Activated CD8-positive, alpha-beta memory T cell treated with anti-CD3 and anti-CD28 coated beads, Interleukin-2, amount 50 U/mL, for 24 hours (primary cell): ENCODE measurements at regions not wholly inside any gene's neighbourhood (a gene's known extent, or its start where the extent isn't known, plus 50 kb on each side); places are given as distances from the start of the nearest gene placed in this dataset.
"Not testable (repeated sequence)": the region's sequence is repeated elsewhere in the genome, so short reads cannot be mapped to it uniquely, and the experiment has no call there.

Experiments used
- DNase-seq: peaks from one replicate; pipeline ENCODE4 v3.0.0-alpha.2; 2020; ENCODE audit errors: extremely low read depth

DNA sequence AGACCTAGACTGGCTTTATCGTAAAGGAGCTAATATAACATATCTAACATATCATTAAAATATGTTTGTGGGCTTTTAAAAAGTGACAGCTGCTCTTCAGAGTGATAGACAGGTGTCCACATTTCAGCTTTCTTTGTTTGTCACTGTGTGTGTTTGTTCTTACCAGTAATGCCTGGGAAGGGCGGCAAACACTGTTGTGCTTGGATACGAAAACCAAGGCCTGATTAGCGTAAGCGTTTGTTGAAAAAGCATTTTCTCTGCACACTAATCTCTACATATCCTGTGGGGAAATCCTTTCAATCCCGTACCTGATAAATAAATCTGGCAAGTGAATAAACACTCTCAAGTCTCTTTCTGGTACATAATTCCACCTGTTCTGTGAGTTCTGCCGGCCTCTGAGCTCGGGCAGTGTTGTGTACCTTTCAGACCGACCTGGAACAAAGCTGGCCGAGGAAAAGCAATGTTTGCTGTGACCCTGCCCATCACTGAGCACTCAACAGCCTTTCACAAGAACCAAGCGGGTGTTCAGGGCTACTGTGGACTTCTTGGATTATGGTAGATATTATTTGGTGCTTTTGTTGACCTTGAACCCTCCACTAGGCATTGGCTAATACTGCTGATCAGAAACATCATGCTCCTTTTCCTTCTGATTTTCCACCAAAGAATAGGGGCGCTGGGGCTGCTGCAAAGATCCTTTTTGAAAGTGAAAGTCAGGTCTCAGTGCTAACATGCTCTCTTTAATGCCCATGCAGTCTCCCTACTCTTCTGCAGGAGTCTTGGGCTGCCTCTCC is 100.4 kb downstream of the CD83 start:
- DNase-seq = no peak

GRCh38 chr6:14218519-14218800 is 100.9 kb downstream of the CD83 start:
- DNase-seq = no peak

- DNase-seq = no peak
Measured at GRCh38 chr6:14221564-14222279, 104.2 kb downstream of the CD83 start.

GRCh38 chr6:14222956-14223355 is 105.4 kb downstream of the CD83 start:
- no peak for DNase-seq

- DNase-seq = no peak
Measured at GRCh38 chr6:14224359-14225103, 107.0 kb downstream of the CD83 start.

GRCh38 chr6:14226051-14226660 is 108.6 kb downstream of the CD83 start:
- no peak for DNase-seq

DNA sequence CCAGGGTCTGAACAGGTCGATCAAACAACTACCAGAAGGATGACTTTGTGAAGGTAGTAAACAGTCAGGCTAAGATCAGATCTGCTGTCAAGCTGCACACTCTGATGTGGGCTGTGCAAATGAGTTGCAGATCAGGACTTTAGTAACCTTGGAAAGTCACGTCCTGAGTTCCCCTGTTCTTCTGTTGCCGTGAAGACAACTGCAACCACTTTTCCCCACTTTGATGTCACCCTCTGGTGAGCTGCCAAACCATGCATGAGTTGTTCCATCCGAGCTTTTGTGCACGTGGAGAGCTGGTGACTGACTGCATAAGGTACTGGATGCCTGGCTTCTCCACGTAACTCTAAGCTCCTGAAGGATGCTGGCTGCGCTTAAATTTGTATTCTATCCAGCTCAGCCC is 111.0 kb downstream of the CD83 start:
- no peak for DNase-seq

- no peak for DNase-seq
Measured at GRCh38 chr6:14231071-14231483, 113.5 kb downstream of the CD83 start.

DNA sequence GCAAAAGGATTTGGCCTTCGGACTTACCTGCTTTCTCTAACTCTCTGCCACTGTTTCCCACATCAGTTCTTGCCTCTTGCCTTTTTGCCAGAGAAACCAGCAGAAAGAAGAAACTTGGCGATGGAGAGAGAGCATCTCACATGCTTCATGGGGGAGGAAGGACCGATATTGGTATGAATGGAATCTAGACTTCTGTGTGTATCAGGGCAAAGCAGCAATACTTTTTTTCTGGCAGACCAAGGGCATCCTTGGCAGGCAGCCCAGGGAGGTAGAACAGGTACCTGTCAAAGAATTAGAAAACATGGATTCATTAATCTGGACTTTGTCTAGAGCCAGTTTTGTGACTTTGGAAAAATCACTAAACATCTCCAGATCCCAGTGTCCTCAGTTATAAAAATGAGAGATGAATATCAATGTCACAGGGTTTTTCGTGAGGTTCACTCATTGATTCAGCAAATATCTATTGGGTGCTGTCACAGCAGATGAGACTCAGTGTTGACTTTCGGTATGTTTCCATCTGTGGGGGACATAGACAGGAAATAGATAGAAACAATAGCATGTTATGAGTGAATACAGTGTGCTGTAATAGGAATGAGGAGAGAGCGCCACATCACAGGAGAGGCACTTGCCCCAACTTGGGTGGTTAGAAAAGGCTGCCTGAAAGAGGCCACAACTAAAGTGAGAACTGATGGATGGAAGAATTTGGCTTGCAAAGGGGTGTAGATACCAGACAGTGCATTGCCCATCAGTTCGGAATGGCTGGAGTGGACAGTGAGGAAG is 114.1 kb downstream of the CD83 start:
- DNase-seq = no peak

DNA sequence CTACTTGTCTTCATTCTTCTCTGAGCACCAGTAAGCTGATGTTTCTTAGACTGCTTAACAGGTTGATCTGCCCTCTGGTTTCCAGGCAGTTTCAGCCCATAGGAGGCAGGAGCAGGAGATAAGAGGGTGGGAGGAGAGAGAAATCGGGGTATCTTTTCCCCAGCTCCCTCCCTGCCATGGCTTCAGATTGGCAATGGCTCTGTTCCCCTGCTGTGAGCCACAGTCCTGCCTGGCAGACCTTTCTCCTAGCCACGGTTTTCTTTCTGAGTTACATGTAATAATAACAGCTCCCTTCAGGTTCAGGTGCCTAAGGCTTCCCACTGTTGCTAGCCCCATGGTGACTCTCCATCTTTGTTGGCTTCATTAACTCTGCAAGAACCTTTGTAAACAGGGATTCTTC is 115.3 kb downstream of the CD83 start:
- no peak for DNase-seq

DNA sequence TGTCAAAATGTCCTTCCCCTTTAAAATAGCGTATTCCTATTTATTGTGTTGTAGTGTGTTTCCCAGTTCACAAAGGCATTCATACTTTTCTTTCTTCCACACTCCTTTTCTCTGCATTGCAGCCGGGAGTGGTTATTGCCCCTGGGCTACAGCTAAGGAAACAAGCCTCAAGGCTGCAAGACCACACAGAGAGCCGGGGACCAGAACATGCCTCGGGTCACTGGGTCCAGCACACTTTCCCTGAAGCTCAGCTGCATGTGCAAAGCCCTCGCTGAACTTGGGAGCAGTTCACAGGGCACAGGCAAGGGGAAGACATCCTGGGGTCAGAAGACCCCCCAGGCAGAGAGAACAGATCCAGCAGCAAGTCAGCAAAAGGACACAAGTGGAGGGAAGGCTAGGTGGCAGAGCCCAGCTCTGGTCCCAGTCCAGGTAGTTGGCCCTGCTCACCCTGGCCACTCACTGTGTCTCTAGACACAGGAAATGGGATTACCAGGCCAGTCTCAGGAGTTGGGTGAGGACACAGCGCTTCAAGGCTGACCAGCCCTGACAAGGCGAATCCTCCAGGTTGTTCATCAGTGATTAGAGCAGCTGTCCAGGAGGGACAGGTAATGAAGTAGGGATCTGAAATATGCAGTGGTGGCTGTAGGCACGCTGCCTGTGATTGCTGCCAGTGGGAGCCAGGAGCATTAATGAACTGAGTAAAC is 118.2 kb downstream of the CD83 start:
- no peak for DNase-seq

DNA sequence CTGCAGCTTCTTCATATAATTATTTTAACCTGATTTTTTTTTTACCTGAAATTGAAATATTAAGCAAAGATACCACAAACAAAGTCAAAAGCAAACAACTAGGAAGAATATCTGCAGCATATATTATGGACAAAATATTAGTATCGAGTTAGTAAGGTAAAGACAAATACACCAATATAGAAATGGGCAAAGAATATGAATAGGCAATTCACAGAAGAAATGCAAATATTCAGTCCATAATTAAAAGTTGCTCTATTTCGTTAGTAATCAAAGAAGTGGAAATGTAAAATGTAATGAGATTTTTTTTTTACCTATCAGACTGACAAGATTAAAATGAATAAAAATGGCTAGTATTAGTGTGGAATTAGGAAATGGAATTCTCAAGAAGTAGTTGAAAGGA is 121.5 kb downstream of the CD83 start:
- DNase-seq = no peak

GRCh38 chr6:14240411-14241166 is 123.0 kb downstream of the CD83 start:
- no peak for DNase-seq

DNA sequence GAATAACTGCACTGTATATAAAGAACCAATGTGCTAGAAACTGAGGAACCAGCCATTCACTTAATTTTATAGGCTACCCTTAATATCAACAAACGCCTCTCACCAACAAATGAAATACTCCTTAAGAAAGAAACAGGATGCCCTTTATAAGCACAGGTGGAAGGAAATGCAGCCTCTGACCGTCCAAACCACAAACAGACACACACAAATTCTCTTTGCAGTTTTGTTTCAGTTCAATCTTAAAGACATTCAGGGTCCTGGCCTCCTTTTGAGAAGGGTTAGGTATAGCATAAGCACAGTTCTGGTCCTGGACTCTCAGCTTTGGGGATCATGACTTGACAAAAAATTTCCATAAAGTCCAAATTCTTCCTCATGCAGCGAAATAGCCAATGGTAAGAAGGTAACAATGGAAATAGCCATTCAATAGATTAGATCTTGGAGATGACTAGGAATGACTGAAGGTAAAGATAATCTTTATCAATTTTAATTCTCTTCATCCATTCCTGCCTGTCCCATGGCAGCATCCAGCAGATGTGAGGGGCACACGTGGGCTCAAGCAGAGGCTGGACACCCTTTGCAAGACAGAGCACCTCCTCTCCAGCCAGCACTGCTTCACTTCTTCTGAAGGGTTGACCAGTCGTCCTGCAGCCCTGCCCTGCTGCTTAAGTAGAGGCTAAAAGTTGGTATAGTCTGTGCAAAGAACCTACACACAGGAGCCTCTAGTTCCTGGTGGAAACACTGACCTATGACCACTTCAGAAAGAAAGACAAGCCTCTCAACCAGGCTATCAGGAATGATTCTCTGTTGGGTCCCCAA is 123.9 kb downstream of the CD83 start:
- no peak for DNase-seq

DNA sequence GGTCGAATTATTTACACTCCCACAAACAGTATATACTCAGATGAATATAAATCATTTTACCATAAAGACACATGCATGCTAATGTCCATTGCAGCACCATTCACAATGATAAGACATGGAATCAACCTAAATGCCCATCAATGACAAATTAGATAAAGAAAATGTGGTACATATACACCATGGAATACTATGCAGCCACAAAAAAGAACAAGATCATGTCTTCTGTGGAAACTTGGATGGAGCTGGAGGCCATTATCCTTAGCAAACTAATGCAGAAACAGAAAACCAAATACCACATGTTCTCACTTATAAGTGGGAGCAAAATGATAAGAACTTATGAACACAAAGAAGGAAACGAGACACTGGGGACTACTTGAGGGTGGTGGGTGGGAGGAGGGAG is 125.3 kb downstream of the CD83 start:
- not testable (repeated sequence) for DNase-seq

GRCh38 chr6:14243597-14243996 is 126.0 kb downstream of the CD83 start:
- no peak for DNase-seq

DNA sequence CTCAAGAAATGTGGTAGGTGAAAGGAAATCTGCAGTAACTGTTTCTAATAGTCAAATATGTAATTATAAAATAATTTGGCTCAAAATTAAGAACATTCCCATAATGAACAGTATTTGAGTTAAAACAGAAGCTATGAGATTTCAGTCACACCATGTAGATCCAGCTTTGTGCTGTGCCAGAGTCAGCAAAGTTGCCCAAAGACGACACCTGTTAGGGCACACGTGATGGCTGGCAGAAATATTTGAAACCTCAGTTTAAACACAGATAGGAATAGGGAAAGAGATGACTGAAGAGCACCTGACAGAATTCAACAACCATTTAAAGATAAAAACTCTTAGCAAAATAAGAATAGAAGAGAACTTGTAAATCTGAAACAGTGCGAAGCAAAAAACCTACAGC is 129.3 kb downstream of the CD83 start:
- no peak for DNase-seq

DNA sequence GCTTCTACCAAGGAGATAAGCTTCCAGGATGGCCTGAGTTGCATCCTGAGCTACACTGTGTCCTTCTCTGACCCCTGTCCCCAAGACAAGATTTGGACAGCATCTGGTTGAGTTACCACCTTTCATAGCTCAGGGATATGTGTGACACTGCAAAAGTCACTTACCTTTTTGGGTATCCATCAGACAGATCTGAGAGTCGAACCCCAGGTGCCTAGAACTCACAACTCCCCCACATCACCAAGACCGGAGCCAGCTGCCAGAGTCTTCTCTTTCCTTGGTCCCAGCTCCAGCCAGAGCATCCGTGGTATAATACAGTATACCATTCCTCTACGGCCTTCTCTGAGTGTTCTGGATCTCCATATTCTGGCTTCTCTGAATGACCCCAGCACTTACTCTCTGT is 133.0 kb downstream of the CD83 start:
- no peak for DNase-seq

DNA sequence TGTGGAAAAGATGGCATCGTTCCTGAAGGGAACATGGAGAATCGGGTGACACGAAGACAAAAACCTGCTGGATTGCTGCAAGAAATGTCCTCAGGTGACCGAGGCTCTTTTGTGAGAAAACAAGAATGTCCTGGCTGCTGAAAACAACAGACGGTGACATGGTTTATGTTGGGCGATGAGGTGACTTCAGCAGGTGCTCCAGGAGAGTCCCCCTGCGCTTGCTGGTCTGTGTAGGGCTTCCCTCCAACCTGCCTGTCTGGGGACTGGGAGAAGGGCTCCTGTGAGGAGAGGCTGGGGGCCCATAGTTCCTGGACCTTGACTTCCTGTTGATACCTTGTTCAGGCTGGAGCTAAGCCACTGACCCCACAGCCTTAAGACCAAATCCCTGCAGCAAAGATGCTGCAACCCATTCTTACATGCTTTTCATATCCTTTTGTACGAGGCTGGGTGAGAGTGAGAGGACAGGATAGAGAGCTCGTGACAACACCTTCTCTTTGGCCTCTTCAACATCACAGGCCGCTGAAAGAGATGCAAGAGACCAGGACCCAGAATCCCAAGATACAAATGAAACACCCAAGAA is 134.8 kb downstream of the CD83 start:
- DNase-seq = no peak
